ENCODE measurements at regions not wholly inside any gene's neighbourhood (a gene's known extent, or its start where the extent isn't known, plus 50 kb on each side); places are given as distances from the start of the nearest gene placed in this dataset.

- TF ChIP-seq POLR2AphosphoS5 (IDR thresholded peaks at IDR 0.05) (no peak), CTCF (IDR thresholded peaks at IDR 0.05) (no peak)
Measured at GRCh38 chr9:80522465-80522864, 950.7 kb downstream of the TLE4 start.

All from transverse colon (tissue), 4 donors.